ENCODE measurements at regions not wholly inside any gene's neighbourhood (a gene's known extent, or its start where the extent isn't known, plus 50 kb on each side); places are given as distances from the start of the nearest gene placed in this dataset.

DNA sequence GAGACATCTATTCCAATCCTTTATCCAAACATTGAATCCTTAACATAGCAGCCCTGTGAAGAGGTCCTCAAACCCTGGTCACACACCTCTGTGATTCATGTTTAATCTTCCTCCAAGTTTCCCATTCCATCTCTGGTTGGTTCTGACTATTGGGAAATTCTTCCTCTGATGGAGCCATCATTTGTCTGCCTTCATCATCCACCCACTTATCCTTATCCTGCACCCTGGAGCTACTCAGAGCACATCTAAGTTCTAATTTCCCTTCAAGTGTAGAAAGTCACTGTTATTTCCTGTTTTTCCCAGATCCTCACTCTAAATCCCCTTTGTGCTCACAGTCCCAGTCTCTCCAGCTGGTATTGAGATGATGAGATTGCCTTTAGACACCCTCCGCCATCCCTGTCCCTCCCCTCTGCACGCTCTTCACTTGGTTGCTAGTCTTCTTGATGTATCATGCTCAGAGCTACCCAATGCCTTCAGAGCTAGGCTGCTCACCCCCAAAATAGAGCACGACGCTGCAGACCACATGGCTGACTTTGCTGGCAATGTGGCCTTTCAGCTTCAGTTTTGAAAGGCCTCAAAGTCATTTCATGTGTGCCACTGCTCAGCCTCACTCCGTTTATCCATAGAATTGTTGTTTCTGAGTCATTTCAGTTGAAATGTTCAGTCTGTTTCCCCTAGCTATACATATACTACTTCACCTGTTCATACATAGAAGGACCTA lies 154.3 kb downstream of the PALM2AKAP2 start:
- DNase-seq, result no peak
- no peak for ATAC-seq
- H3K4me1 Mint-ChIP-seq, result no peaks in the 10 kb centered on the region
- no peaks in the 10 kb centered on the region for H3K9me3 Mint-ChIP-seq
- H3K4me3 ChIP-seq (ENCODE audit: low read length), result no peak overlapping the region
- H3K4me1 ChIP-seq (ENCODE audit: control insufficient read depth, insufficient read depth, low read length), result no peaks in the 10 kb centered on the region
- intact Hi-C loops (cut with micrococcal nuclease), result no loop called here
- TF ChIP-seq, protein P1, sequence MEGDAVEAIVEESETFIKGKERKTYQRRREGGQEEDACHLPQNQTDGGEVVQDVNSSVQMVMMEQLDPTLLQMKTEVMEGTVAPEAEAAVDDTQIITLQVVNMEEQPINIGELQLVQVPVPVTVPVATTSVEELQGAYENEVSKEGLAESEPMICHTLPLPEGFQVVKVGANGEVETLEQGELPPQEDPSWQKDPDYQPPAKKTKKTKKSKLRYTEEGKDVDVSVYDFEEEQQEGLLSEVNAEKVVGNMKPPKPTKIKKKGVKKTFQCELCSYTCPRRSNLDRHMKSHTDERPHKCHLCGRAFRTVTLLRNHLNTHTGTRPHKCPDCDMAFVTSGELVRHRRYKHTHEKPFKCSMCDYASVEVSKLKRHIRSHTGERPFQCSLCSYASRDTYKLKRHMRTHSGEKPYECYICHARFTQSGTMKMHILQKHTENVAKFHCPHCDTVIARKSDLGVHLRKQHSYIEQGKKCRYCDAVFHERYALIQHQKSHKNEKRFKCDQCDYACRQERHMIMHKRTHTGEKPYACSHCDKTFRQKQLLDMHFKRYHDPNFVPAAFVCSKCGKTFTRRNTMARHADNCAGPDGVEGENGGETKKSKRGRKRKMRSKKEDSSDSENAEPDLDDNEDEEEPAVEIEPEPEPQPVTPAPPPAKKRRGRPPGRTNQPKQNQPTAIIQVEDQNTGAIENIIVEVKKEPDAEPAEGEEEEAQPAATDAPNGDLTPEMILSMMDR (IDR thresholded peaks at IDR 0.05), result no peak
- no peak overlapping the region for H3K27ac ChIP-seq (ENCODE audit: low read length)
- no peak overlapping the region for H3K4me3 Mint-ChIP-seq
- no peaks in the 10 kb centered on the region for H3K27me3 ChIP-seq (ENCODE audit: control insufficient read depth, insufficient read depth, low read length)
- H3K36me3 Mint-ChIP-seq, result no peaks in the 10 kb centered on the region
- peaks cover 8 to 15% of the 10 kb centered on the region in 2 donors for H3K27me3 Mint-ChIP-seq (ENCODE audit: low read depth in 2 of 2)
- H3K27ac Mint-ChIP-seq, result no peak overlapping the region
- 86% methylated on average over 5 of the region's 5 CpGs for WGBS (ENCODE audit: insufficient coverage)
- H3K36me3 ChIP-seq (ENCODE audit: control insufficient read depth, insufficient read depth, low read length), result no peaks in the 10 kb centered on the region
- H3K9me3 ChIP-seq (ENCODE audit: control insufficient read depth, insufficient read depth, low read length), result no peaks in the 10 kb centered on the region

DNA sequence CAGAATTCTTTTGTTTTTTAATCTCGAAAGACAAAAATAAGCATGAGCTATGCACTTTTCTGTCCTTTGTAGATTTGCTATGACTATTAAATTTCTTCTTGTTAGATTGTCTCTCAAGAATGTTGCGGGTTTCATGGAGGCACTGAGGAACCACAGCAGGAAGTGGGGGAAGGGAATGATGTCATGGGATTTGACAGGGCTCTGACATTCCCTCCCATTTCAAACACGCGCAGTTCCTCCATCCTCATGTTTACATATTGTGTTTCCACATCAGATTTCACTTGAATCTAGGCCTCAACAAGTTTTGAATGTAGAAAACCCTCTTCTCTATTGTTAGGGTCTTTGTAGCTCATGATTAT lies 154.8 kb downstream of the PALM2AKAP2 start:
- no peak overlapping the region for H3K27ac ChIP-seq (ENCODE audit: low read length)
- H3K27me3 ChIP-seq (ENCODE audit: control insufficient read depth, insufficient read depth, low read length), result no peaks in the 10 kb centered on the region
- Mint-ChIP-seq H3K36me3 (no peaks in the 10 kb centered on the region), H3K27me3 (ENCODE audit: low read depth in 2 of 2) (peaks cover 8 to 13% of the 10 kb centered on the region in 2 donors), H3K4me1 (no peaks in the 10 kb centered on the region), H3K27ac (no peak overlapping the region), H3K9me3 (no peaks in the 10 kb centered on the region), H3K4me3 (no peak overlapping the region)
- no peaks in the 10 kb centered on the region for H3K4me1 ChIP-seq (ENCODE audit: control insufficient read depth, insufficient read depth, low read length)
- H3K9me3 ChIP-seq (ENCODE audit: control insufficient read depth, insufficient read depth, low read length), result no peaks in the 10 kb centered on the region
- no peak for ATAC-seq
- no peak overlapping the region for H3K4me3 ChIP-seq (ENCODE audit: low read length)
- WGBS (ENCODE audit: insufficient coverage), result 77% methylated on average over 3 of the region's 4 CpGs
- H3K36me3 ChIP-seq (ENCODE audit: control insufficient read depth, insufficient read depth, low read length), result no peaks in the 10 kb centered on the region
- intact Hi-C loops (cut with micrococcal nuclease), result no loop called here
- TF ChIP-seq, protein P1 (IDR thresholded peaks at IDR 0.05), result no peak
- DNase-seq, result no peak

DNA sequence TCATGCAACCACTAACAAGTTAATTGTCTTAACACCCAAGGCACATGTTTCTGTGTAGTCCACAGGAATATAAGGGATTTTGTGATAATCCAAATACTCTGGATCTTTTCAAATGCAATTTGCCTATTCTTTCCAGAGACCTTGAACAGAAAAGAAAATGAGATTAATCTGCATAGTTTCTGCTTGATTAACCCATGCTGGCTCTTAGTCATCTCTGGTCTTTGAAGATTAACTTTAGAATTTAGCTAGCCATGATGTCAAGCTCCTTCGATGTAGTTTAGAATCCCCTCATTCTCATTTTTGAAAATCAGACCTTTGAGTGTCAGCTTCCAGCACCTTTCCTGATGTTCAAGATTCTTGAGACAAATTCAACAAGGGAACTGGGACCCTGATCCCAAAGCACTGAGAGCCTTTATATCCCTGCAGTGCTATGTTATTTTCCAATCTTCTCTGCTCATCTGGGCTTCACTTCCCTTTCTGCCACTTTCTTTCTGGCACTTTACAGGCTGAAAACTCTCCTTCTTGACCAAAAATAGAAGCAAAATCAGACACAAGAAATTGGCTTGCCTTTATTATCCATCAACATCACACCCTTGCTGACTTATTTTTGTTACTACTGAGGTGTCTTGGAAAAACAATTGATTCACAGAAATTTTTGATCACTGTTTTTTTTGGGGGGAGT lies 155.5 kb downstream of the PALM2AKAP2 start:
- no peaks in the 10 kb centered on the region for H3K27me3 ChIP-seq (ENCODE audit: control insufficient read depth, insufficient read depth, low read length)
- H3K9me3 ChIP-seq (ENCODE audit: control insufficient read depth, insufficient read depth, low read length), result no peaks in the 10 kb centered on the region
- H3K27ac Mint-ChIP-seq, result no peak overlapping the region
- H3K36me3 Mint-ChIP-seq, result no peaks in the 10 kb centered on the region
- intact Hi-C loops (cut with micrococcal nuclease), result no loop called here
- no peak overlapping the region for H3K27ac ChIP-seq (ENCODE audit: low read length)
- 59% methylated on average over 1 of the region's 1 CpG for WGBS (ENCODE audit: insufficient coverage)
- no peaks in the 10 kb centered on the region for H3K4me1 Mint-ChIP-seq
- H3K36me3 ChIP-seq (ENCODE audit: control insufficient read depth, insufficient read depth, low read length), result no peaks in the 10 kb centered on the region
- H3K4me3 ChIP-seq (ENCODE audit: low read length), result no peak overlapping the region
- no peaks in the 10 kb centered on the region for H3K4me1 ChIP-seq (ENCODE audit: control insufficient read depth, insufficient read depth, low read length)
- no peak overlapping the region for H3K4me3 Mint-ChIP-seq
- peaks cover 8 to 12% of the 10 kb centered on the region in 2 donors for H3K27me3 Mint-ChIP-seq (ENCODE audit: low read depth in 2 of 2)
- DNase-seq (no peak), ATAC-seq (no peak)
- TF ChIP-seq, protein P1 (IDR thresholded peaks at IDR 0.05), result no peak
- H3K9me3 Mint-ChIP-seq, result no peaks in the 10 kb centered on the region
